IPS-NIHi7 (cell line): ENCODE measurements at regions not wholly inside any gene's neighbourhood (a gene's known extent, or its start where the extent isn't known, plus 50 kb on each side); places are given as distances from the start of the nearest gene placed in this dataset.
"Not testable (repeated sequence)": the region's sequence is repeated elsewhere in the genome, so short reads cannot be mapped to it uniquely, and the experiment has no call there.

ENCODE experiments used
- DNase-seq: peaks from one replicate; pipeline ENCODE4 v3.0.0; 2012; ENCODE audit warnings: mixed read lengths; ENCODE audit errors: extremely low spot score

- no peak for DNase-seq
Observed at GRCh38 chr4:146073517-146073916, 102.0 kb upstream of the LSM6 start.

GRCh38 chr4:146072376-146072775 lies 103.1 kb upstream of the LSM6 start:
- DNase-seq = no peak

GRCh38 chr4:146071390-146071789 lies 104.1 kb upstream of the LSM6 start:
- no peak for DNase-seq

DNA sequence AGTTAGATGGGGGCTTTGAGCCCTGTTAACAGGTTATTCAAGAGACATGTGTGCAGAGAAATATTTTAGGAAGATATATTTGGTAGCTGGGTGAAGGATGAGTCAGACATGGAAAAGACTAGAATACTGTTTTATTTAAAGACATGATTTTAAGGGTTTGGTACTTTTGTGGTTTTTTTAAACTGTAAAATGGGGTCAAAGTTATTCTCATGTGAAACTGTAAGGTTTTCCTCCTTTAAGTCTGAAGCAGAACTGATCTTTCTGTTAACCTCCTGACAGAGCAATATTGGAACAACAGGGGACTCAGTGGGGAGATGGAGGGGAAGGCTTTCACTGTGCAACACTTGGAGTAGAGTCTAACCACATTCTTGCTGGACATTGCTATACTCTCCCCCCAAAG lies 112.4 kb upstream of the LSM6 start:
- DNase-seq = no peak

GRCh38 chr4:146062340-146062739 lies 113.2 kb upstream of the LSM6 start:
- DNase-seq = no peak

DNA sequence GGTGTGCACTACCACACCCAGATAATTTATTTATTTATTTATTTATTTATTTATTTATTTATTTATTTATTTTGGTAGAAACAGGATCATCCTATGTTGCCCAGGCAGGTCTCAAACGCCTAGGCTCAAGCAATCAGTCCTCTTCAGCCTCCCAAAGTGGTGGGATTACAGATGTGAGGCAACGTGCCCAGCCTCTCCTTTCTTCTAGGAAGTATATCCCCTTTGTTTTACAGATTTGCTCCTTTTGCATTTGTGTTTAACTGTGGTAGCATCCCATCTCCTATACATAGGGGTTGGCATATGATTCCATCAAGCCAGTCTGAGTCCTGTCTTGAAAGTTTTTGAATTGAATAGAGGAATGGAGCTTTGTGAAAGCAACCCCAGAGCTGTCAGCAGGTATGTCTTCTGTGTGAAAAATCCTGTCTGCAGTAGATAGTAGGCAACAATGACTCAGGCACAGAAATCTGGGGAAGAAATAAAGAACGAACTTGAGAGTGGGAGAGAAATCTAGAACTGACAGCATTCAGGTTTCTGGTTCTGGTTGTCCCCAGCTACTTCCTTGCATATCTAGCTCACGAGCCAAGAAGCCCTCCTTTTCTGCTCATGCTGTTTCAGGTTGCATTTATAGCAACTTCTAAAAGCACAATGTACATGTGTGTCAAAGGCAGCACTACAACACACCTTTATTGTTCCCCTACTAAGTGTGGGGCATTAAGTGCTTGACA lies 113.7 kb upstream of the LSM6 start:
- DNase-seq = no peak

- DNase-seq = no peak
Observed at GRCh38 chr4:146059865-146060264, 115.7 kb upstream of the LSM6 start.

- DNase-seq = no peak
Observed at GRCh38 chr4:146059151-146059550, 116.4 kb upstream of the LSM6 start.

- DNase-seq = no peak
Observed at GRCh38 chr4:146058531-146058930, 117.0 kb upstream of the LSM6 start.

DNA sequence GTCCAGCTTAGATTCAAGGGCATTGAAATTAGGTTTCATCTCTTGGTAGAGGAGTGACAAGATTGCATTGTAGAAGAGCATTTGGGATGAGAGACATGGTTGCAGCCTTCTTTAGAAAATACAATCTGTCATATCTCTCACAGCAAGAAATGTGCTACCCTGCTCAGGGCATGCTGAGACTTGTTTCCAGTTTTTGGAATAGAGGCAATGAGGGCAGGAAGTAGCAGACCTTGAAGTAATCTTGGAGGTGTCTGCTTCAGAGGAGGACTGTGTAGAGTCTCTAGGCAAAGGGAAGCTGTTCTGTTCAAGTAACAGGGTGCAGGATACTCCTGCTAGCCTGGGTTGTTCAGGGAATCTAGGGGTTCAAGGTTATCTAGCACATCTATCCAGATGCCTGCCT lies 116.1 kb upstream of the ZNF827 start:
- no peak for DNase-seq

DNA sequence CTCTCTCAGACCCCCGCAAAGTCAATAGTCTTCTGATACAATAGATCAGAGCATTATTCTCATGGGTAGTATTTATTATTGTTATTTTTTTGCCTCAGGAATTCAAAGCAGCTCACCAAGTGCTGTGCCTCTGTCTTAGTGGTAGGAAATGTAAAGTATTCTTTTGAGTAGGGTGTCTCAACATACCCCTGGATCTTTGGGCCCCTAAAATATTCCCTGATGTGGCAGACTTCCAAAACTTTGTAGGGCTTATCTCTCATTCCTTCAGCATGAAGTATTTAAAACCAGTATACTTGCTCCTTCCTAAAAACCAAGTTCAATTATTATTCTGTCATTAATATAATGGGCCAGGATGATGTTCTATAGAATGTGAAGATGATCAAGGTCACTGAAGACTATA lies 115.3 kb upstream of the ZNF827 start:
- no peak for DNase-seq

DNA sequence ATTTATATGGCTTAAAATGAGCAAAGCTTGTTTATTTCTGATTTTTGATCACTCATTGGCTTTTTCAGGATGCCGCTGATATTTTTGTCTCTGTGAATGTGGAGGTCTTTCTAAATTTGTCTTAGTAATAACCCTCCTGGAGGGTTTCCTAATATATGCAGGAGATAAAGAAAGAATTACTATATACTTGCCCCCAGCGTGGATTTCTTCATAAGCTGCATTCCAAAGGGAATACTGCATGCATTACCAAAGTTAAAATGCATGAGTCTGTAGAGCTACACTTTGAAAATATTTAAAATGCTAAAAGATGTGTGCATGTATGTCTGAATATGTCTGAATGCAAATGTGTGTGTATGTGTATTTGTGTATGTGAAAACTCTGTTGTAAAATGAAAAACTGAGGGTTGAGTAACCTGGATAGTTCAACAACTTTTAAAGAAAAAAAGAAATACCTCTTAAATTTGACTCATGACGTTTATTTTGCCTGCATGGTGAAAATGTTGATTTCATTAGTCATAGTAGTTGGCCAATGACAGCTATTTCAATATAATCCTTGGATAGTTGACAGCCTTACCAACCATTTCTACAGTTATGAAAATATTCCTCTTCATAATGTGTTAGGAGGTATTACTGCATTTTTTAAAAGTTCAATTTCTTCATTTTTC lies 113.2 kb upstream of the ZNF827 start:
- DNase-seq = no peak

- DNase-seq = no peak
Observed at GRCh38 chr4:146051223-146051622, 112.6 kb upstream of the ZNF827 start.

DNA sequence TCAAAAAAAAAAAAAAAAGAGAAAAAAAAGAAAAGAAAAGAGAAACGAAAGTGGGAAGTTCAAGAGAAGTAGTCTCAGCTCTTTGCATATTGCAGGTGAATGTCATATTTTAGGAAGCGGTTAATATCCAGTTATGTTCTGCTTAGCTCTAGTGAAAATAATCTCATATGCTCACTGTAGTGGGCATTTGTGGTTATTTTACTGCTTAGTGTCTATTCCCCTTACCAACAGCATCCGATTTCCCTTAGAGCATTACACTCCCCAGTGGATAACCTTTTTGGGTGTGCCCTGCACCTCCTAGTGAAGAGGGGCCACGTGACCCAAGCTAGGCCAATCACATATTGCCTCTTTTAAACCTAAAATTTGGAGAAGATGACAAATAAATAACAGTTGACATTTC lies 111.2 kb upstream of the ZNF827 start:
- DNase-seq = no peak

GRCh38 chr4:146047768-146048167 lies 109.1 kb upstream of the ZNF827 start:
- not testable (repeated sequence) for DNase-seq

- DNase-seq = no peak
Observed at GRCh38 chr4:146041139-146042004, 102.7 kb upstream of the ZNF827 start.

DNA sequence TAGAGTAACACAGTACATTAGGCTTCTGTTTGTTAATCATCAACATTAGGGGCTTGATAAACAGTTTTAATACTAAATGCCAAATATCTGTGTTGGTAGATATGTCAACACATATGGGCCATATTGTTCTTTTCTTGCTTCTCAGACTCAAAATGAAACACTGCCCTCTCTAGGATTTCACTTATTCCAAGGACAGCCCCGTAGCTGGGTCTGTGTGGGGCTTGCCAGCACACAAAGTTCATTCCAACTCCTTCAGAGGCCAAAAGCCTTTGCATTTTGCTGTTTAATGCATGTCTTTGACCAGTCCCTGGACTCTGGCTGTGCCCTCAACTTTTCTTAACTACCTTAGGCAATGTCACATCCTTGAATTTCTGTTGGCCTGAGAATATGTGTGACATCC lies 102.0 kb upstream of the ZNF827 start:
- no peak for DNase-seq

DNA sequence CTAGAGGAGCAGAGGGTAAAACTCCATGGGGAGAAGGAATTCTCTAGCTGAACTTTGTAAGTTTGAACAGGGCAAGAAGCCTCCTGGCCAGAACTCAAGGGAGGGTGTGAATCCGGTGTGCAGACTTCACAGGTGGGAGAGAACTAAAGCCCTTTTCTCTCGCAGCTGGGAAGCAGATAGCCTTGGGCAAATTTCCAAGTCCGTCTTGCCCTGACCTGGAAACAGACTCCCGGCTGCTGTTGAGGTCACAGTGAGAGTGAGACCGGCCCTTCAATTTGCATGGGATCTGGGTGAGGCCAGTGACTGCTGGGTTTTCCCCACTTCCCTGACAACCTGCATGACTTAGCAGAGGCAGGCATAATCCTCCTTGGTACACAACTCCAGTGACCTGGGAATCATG lies 94.5 kb upstream of the ZNF827 start:
- DNase-seq = peak; percentile 26

DNA sequence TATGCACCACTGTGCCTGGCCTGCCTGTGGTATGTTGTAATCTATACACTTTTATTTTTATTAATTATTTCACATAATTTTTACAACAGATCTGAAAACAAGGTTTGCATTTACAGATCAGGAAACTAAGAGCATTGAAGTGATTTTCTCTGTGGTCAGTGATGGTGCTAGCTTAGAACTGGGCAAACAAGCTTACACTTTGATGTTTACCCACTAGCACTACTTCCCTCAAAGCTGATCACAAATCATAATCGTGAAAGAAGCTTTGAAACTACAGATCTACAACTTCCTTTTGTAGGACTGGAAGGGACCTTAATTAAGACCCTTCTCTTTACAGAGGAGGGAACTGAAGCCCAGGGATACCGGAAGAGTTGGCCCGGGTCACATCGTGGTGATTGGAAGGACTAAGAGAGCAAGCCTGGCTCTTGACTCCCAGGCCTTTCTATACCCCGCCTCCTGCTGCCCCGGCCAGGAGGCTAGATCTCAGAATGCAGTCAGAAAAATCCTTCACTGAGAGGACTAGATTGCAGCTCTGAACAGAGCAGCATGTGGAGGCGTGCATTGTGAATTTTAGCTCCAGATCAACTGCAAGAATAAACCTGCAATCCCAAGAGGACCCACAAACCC lies 93.7 kb upstream of the ZNF827 start:
- peak; percentile 31 for DNase-seq

DNA sequence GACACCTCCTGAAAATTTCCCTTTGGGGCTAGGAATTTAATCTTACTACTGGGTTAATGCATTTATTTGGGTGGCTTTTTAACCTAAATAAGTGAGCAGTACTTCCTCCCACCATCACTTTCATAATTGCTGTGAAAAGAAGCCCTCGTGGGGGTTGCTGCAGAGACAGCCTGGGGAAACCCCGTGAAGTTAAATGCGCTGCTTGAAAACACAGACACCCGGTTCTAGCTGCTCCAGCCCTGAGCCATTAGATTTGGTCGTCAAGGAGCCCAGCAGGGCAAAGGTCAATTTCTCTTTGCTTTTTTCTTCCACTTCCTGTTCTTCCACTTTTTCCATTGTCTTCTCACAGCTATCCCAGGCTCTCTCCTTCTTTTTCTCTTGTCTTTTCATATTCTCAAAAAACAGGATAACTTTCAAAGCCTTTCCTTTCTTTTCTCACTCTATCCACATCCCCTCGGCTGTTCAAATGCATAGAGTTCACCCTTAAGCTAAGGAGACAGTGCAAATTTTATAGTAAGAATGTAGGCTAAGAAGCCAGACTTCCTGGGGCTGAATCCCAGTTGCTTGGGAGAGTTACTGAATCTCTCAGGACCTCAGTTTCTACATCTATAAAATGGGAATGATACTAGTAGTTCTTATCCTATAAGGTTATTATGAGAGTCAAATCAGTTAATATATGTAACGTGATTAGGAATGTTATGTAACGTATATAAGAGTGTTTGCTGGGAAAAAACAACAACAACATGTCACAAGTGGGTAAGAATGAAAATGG lies 91.5 kb upstream of the ZNF827 start:
- peak; percentile 43 for DNase-seq

DNA sequence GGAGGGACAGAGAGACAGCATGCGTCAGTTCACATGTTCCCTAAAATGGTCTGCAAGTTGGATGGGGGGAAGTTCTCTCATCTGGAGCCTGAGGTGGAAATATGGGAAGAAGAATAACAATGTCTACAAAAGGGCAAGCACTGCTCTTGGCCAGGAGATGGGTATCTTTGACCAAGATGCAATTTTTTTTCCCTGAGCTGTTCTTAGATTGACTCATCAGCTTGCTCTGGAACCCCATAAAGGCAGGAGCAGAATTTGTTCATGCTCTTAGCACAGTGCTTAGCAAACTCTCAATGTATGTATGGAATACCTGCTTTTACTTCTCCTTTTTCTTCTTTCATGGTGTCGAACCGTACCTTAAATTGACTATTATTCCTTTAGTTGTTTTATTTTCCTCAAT lies 90.5 kb upstream of the ZNF827 start:
- DNase-seq = no peak
